ENCODE measurements at regions not wholly inside any gene's neighbourhood (a gene's known extent, or its start where the extent isn't known, plus 50 kb on each side); places are given as distances from the start of the nearest gene placed in this dataset.

DNA sequence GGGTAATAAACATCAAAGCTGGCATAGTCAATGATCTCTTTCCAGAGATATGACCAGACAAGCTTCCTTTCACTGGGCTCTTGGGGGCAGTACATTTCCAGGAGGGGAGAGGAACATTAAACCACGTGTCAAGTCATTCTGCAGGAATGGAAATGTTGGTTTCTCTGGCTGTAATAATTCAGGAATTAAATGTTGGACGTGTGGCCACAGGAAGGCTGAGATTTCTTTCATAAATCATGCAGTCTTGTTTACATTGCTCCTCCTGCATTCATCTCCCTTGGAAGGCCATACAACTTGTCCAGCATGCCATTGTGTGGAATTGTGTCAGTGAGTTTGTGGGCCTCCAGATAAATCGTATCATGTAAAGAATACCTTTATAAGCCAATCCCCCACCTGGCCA, 259.2 kb downstream of the ADGRL2 start:
- TF ChIP-seq CTCF (IDR thresholded peaks at IDR 0.05) (no peak), POLR2AphosphoS5 (IDR thresholded peaks at IDR 0.05) (no peak)

All from upper lobe of left lung (tissue), 4 donors.